Natural killer cell (primary cell): ENCODE measurements at regions not wholly inside any gene's neighbourhood (a gene's known extent, or its start where the extent isn't known, plus 50 kb on each side); places are given as distances from the start of the nearest gene placed in this dataset.

Source experiments
- ATAC-seq, 3 donors: fragments of 150-1000 bp in 2 of 3; fragments of 200-7000 bp in 1 of 3; cut with Tn5 transposase; 1 replicate in 1 of 3; 2 replicates in 2 of 3; pipeline ENCODE4 v1.10.0; 2021; ENCODE audit warnings: mild to moderate bottlenecking in 2 of 3, moderate library complexity in 2 of 3
- DNase-seq, 2 donors: peaks; one replicate each; pipeline versions ENCODE4 v3.0.0 to v3.0.0-alpha.2; 2013 to 2021; ENCODE audit warnings: mixed read lengths in 1 of 2
- H3K27ac ChIP-seq: one replicate; pipeline ENCODE4 v1.5.1; 2013; ENCODE audit warnings: mild to moderate bottlenecking, low read length
- H3K27me3 ChIP-seq: one replicate; pipeline ENCODE4 v1.6.1; 2013; ENCODE audit warnings: low read length; ENCODE audit not compliant: control insufficient read depth, insufficient read depth
- H3K36me3 ChIP-seq: one replicate; pipeline ENCODE4 v1.6.1; 2013; ENCODE audit warnings: low read length; ENCODE audit not compliant: control insufficient read depth, insufficient read depth
- H3K4me1 ChIP-seq: one replicate; pipeline ENCODE4 v1.6.1; 2013; ENCODE audit warnings: low read length; ENCODE audit not compliant: control insufficient read depth, insufficient read depth
- H3K4me3 ChIP-seq: one replicate; pipeline ENCODE4 v1.5.1; 2013; ENCODE audit warnings: low read length
- H3K9me3 ChIP-seq: one replicate; pipeline ENCODE4 v1.6.1; 2013; ENCODE audit warnings: low read length; ENCODE audit not compliant: control insufficient read depth, insufficient read depth
- H3K27ac Mint-ChIP-seq, 2 donors: one replicate each; pipeline ENCODE4 v1.8.0; 2022; ENCODE audit warnings: mild to moderate bottlenecking in 2 of 2, mixed read lengths in 2 of 2, moderate library complexity in 1 of 2
- H3K27me3 Mint-ChIP-seq, 2 donors: one replicate each; pipeline ENCODE4 v1.8.0; 2022; ENCODE audit warnings: low read depth in 2 of 2, mixed read lengths in 2 of 2
- H3K36me3 Mint-ChIP-seq: one replicate; pipeline ENCODE4 v1.8.0; 2022; ENCODE audit warnings: mixed read lengths
- H3K4me1 Mint-ChIP-seq, 2 donors: one replicate each; pipeline ENCODE4 v1.8.0; 2022; ENCODE audit warnings: mixed read lengths in 2 of 2
- H3K4me3 Mint-ChIP-seq: one replicate; pipeline ENCODE4 v1.8.0; 2022; ENCODE audit warnings: mild to moderate bottlenecking, moderate library complexity, mixed read lengths
- H3K9me3 Mint-ChIP-seq, 2 donors: one replicate each; pipeline ENCODE4 v1.8.0; 2022; ENCODE audit warnings: mixed read lengths in 2 of 2
- CTCF ChIP-seq: fragments of 200-600 bp; IDR thresholded peaks from one replicate; pipeline ENCODE4 v1.8.0; 2022; ENCODE audit warnings: antibody characterized with exemption
- WGBS: methylation state at CpG from one replicate; pipeline ENCODE4 v1.1.7; 2013; ENCODE audit warnings: missing lambda C conversion rate; ENCODE audit not compliant: insufficient coverage; 5-methylcytosine and 5-hydroxymethylcytosine counted together
- intact Hi-C: fragments of 100-400 bp; cut with micrococcal nuclease; formaldehyde crosslinking; loops from one replicate; pipeline ENCODE4 v1.14.2; 2022

GRCh38 chr10:108070789-108071188 lies 906.3 kb upstream of the SORCS1 start:
- H3K27ac Mint-ChIP-seq = no peak overlapping the region

GRCh38 chr10:108069096-108069495 lies 904.6 kb upstream of the SORCS1 start:
- Mint-ChIP-seq H3K4me3 (no peak overlapping the region), H3K9me3 (peaks cover 5 to 21% of the 10 kb centered on the region in 2 donors), H3K36me3 (no peaks in the 10 kb centered on the region), H3K27ac (no peak overlapping the region), H3K4me1 (no peaks in the 10 kb centered on the region), H3K27me3 (no peaks in the 10 kb centered on the region)
- no peak for DNase-seq
- no peaks in the 10 kb centered on the region for H3K9me3 ChIP-seq
- TF ChIP-seq CTCF = no peak
- no CpG with 5 or more reads among the region's 1 CpG for WGBS
- no peaks in the 10 kb centered on the region for H3K27me3 ChIP-seq
- no peak overlapping the region for H3K4me3 ChIP-seq
- no peaks in the 10 kb centered on the region for H3K36me3 ChIP-seq
- intact Hi-C loops = no loop called here
- no peak for ATAC-seq
- H3K27ac ChIP-seq = no peak overlapping the region
- H3K4me1 ChIP-seq = no peaks in the 10 kb centered on the region

More at GRCh38 chr10:108070789-108071188, 906.3 kb upstream of the SORCS1 start:
- intact Hi-C loops = no loop called here
- 73% methylated on average over 2 of the region's 2 CpGs for WGBS
- H3K4me3 ChIP-seq = no peak overlapping the region
- H3K36me3 Mint-ChIP-seq = no peaks in the 10 kb centered on the region
- no peaks in the 10 kb centered on the region for H3K27me3 ChIP-seq
- H3K4me1 Mint-ChIP-seq = no peaks in the 10 kb centered on the region
- H3K9me3 Mint-ChIP-seq = peaks cover 8 to 20% of the 10 kb centered on the region in 2 donors
- ATAC-seq (no peak), DNase-seq (no peak)
- H3K4me1 ChIP-seq = no peaks in the 10 kb centered on the region
- H3K4me3 Mint-ChIP-seq = no peak overlapping the region
- no peak overlapping the region for H3K27ac ChIP-seq
- no peaks in the 10 kb centered on the region for H3K36me3 ChIP-seq
- H3K27me3 Mint-ChIP-seq = no peaks in the 10 kb centered on the region
- TF ChIP-seq CTCF = no peak
- H3K9me3 ChIP-seq = no peaks in the 10 kb centered on the region

GRCh38 chr10:108064746-108065260 lies 900.3 kb upstream of the SORCS1 start:
- no peaks in the 10 kb centered on the region for H3K36me3 Mint-ChIP-seq
- H3K4me1 ChIP-seq = no peaks in the 10 kb centered on the region

More at GRCh38 chr10:108064746-108065260, 900.3 kb upstream of the SORCS1 start:
- Histone ChIP-seq H3K9me3 (no peaks in the 10 kb centered on the region), H3K36me3 (no peaks in the 10 kb centered on the region), H3K27me3 (no peaks in the 10 kb centered on the region), H3K27ac (no peak overlapping the region), H3K4me3 (no peak overlapping the region)
- no peak for TF ChIP-seq CTCF
- intact Hi-C loops = no loop called here
- Mint-ChIP-seq H3K9me3 (peaks cover 3 to 7% of the 10 kb centered on the region in 2 donors), H3K4me1 (no peaks in the 10 kb centered on the region), H3K27ac (no peak overlapping the region), H3K27me3 (no peaks in the 10 kb centered on the region), H3K4me3 (no peak overlapping the region)
- no peak for DNase-seq
- no peak for ATAC-seq
